Gastrocnemius medialis (tissue), 4 donors: ENCODE measurements at regions not wholly inside any gene's neighbourhood (a gene's known extent, or its start where the extent isn't known, plus 50 kb on each side); places are given as distances from the start of the nearest gene placed in this dataset.

Source experiments
- POLR2A ChIP-seq, 2 donors: fragments of 450-650 bp; IDR thresholded peaks; one replicate each; pipeline ENCODE4 v1.6.1; 2017; ENCODE audit warnings: antibody characterized with exemption in 2 of 2, mild to moderate bottlenecking in 2 of 2, moderate library complexity in 2 of 2
- TF ChIP-seq, protein P1 (sequence below), 5 experiments: fragments of 450-650 bp in 3 of 5; fragments of 200-600 bp in 2 of 5; sonication (generic) in 2 of 5; IDR thresholded peaks in 4 of 5; conservative IDR thresholded peaks in 1 of 5; 1 replicate in 4 of 5; 2 replicates in 1 of 5; pipeline ENCODE4 v1.5.1; 2016 to 2019; ENCODE audit warnings: antibody characterized with exemption in 5 of 5, mild to moderate bottlenecking in 3 of 5, moderate library complexity in 3 of 5

DNA sequence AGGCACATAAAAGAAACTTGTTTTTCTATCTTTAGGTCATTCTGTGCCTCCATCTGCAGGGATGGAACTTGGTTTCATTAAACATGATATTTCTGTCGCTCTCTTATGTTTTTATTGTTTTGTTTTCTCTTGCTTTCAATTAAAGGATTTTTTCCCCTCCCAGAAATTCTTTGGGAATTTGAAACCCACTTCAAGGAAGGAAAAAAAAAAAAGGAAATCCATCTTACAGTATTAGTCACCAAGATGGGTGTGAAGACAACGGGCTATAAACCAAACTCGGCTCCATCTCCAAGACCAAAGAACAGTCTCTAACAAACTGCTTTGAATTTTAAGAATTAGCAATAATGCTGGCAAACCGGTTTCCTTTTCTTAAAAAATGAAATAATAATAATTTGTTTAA lies 244.1 kb downstream of the BCL11A start:
- TF ChIP-seq, protein P1, sequence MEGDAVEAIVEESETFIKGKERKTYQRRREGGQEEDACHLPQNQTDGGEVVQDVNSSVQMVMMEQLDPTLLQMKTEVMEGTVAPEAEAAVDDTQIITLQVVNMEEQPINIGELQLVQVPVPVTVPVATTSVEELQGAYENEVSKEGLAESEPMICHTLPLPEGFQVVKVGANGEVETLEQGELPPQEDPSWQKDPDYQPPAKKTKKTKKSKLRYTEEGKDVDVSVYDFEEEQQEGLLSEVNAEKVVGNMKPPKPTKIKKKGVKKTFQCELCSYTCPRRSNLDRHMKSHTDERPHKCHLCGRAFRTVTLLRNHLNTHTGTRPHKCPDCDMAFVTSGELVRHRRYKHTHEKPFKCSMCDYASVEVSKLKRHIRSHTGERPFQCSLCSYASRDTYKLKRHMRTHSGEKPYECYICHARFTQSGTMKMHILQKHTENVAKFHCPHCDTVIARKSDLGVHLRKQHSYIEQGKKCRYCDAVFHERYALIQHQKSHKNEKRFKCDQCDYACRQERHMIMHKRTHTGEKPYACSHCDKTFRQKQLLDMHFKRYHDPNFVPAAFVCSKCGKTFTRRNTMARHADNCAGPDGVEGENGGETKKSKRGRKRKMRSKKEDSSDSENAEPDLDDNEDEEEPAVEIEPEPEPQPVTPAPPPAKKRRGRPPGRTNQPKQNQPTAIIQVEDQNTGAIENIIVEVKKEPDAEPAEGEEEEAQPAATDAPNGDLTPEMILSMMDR (IDR thresholded peaks at IDR 0.05 in 4 of 5, conservative IDR thresholded peaks at IDR 0.05 in 1 of 5): no peak
- TF ChIP-seq POLR2A (IDR thresholded peaks at IDR 0.05): no peak
